ENCODE measurements at regions not wholly inside any gene's neighbourhood (a gene's known extent, or its start where the extent isn't known, plus 50 kb on each side); places are given as distances from the start of the nearest gene placed in this dataset.

GRCh38 chr18:62660691-62661090 is 54.6 kb upstream of the PHLPP1 start:
- TF ChIP-seq EZH2 (IDR thresholded peaks at IDR 0.05; ENCODE audit: borderline replicate concordance, low read depth, low read length, severe bottlenecking) (no peak), CTCF (IDR thresholded peaks at IDR 0.05; ENCODE audit: borderline replicate concordance, extremely low read depth, low read length, poor library complexity, severe bottlenecking) (no peak)
